Transverse colon (tissue), 4 donors: ENCODE measurements at regions not wholly inside any gene's neighbourhood (a gene's known extent, or its start where the extent isn't known, plus 50 kb on each side); places are given as distances from the start of the nearest gene placed in this dataset.
A peak's percentile ranks its signal among the peaks of the same experiment; 100 is the strongest.

Source experiments
- DNase-seq: peaks from one replicate; pipeline ENCODE4 v3.0.0-alpha.2; 2019
- H3K27ac ChIP-seq, 4 donors: fragments of 200-600 bp; sonication (generic); 2 replicates each; pipeline ENCODE4 v1.5.1; 2016 to 2018; ENCODE audit warnings: inconsistent platforms in 4 of 4
- H3K27me3 ChIP-seq: fragments of 200-600 bp; sonication (generic); 2 replicates; pipeline ENCODE4 v1.5.1; 2017; ENCODE audit warnings: inconsistent platforms
- H3K36me3 ChIP-seq, 4 donors: fragments of 200-600 bp; sonication (generic); 2 replicates each; pipeline ENCODE4 v1.5.1; 2017 to 2019; ENCODE audit warnings: inconsistent platforms in 4 of 4
- H3K4me1 ChIP-seq, 4 donors: fragments of 200-600 bp; sonication (generic); 2 replicates each; pipeline ENCODE4 v1.5.1; 2017 to 2020; ENCODE audit warnings: inconsistent platforms in 4 of 4
- H3K4me3 ChIP-seq, 4 donors: fragments of 200-600 bp; sonication (generic); 1 replicate in 1 of 4; 2 replicates in 3 of 4; pipeline versions ENCODE4 v1.5.1 to v1.6.1; 2017 to 2019; ENCODE audit warnings: inconsistent platforms in 4 of 4
- H3K9me3 ChIP-seq, 2 donors: fragments of 200-600 bp; sonication (generic); 2 replicates each; pipeline ENCODE4 v1.5.1; 2017 to 2019; ENCODE audit warnings: inconsistent platforms in 2 of 2
- CTCF ChIP-seq, 5 experiments: fragments of 200-600 bp in 3 of 5; fragments of 450-650 bp in 2 of 5; sonication (generic) in 3 of 5; IDR thresholded peaks; 1 replicate in 2 of 5; 2 replicates in 3 of 5; pipeline ENCODE4 v1.5.1; 2016 to 2017; ENCODE audit warnings: antibody characterized with exemption in 5 of 5, inconsistent platforms in 3 of 5, mild to moderate bottlenecking in 2 of 5, moderate library complexity in 1 of 5
- EP300 ChIP-seq: sonication (generic); formaldehyde crosslinking; IDR thresholded peaks from one replicate; pipeline ENCODE4 v1.6.1; 2017; ENCODE audit warnings: antibody characterized with exemption, low read depth
- POLR2A ChIP-seq: fragments of 450-650 bp; IDR thresholded peaks from one replicate; pipeline ENCODE4 v1.6.1; 2016; ENCODE audit warnings: antibody characterized with exemption, mild to moderate bottlenecking, moderate library complexity
- POLR2AphosphoS5 ChIP-seq, 3 donors: sonication (generic); formaldehyde crosslinking; IDR thresholded peaks; one replicate each; pipeline ENCODE4 v1.6.1; 2016; ENCODE audit warnings: antibody characterized with exemption in 3 of 3
- WGBS, 2 donors: methylation state at CpG; one replicate each; pipeline ENCODE4 v1.1.5; 2018; ENCODE audit warnings: low coverage in 1 of 2; 5-methylcytosine and 5-hydroxymethylcytosine counted together
- in situ Hi-C, 4 donors: fragments of 200-750 bp; cut with MboI; loops; one replicate each; pipeline versions ENCODE4 v1.15.0 to v1.15.1; 2017; ENCODE audit warnings: low sequenced_read_pairs in 3 of 4, low pct_ligation_motif_present in 1 of 4, low pct_unique_long_range_greater_than_20kb in 1 of 4
- intact Hi-C: fragments of 100-400 bp; cut with DNase I; formaldehyde crosslinking; loops from one replicate; pipeline ENCODE4 v1.15.1; 2023; ENCODE audit warnings: low total_unique reads

- DNase-seq: peak; percentile 38
- Histone ChIP-seq H3K27me3 (no peaks in the 10 kb centered on the region), H3K36me3 (no peaks in the 10 kb centered on the region), H3K9me3 (no peaks in the 10 kb centered on the region), H3K4me1 (peaks cover 14 to 54% (median 36%) of the 10 kb centered on the region in 4 donors), H3K4me3 (no peak overlapping the region), H3K27ac (peak overlapping the region; percentile 58 to 75 (median 70))
- in situ Hi-C loops: loop anchor here in 1 of 4 donors (25.0 kb wide), 1 partner anchor 122 kb away; no protein-coding TSS in a partner anchor
- WGBS, 2 donors: 26 to 43% methylated on average over 10 of the region's 10 CpGs
- intact Hi-C loops: no loop called here
- TF ChIP-seq POLR2AphosphoS5 (IDR thresholded peaks at IDR 0.05) (peak; percentile 61 to 74 (median 63)), EP300 (peak; percentile 89), POLR2A (no peak), CTCF (IDR thresholded peaks at IDR 0.05) (no peak)
Observed at GRCh38 chr3:102089904-102090720, 240.8 kb downstream of the NFKBIZ start.

GRCh38 chr3:102090721-102091045 lies 241.4 kb downstream of the NFKBIZ start:
- H3K27ac ChIP-seq: peak overlapping the region; percentile 55 to 75 (median 70)
- H3K9me3 ChIP-seq: no peaks in the 10 kb centered on the region
- TF ChIP-seq POLR2AphosphoS5 (IDR thresholded peaks at IDR 0.05) (no peak), EP300 (no peak), CTCF (IDR thresholded peaks at IDR 0.05) (no peak), POLR2A (no peak)
- H3K36me3 ChIP-seq: no peaks in the 10 kb centered on the region
- H3K4me3 ChIP-seq: no peak overlapping the region
- peaks cover 8 to 48% (median 30%) of the 10 kb centered on the region in 4 donors for H3K4me1 ChIP-seq
- H3K27me3 ChIP-seq: no peaks in the 10 kb centered on the region
- intact Hi-C loops: no loop called here
- 71 to 84% methylated on average over 1 to 3 of the region's 3 CpGs for WGBS, 2 donors
- in situ Hi-C loops: loop anchor here in 1 of 4 donors (25.0 kb wide), 1 partner anchor 122 kb away; no protein-coding TSS in a partner anchor
- no peak for DNase-seq

GRCh38 chr3:102091358-102091757 lies 242.0 kb downstream of the NFKBIZ start:
- WGBS, 2 donors: 99 to 100% methylated on average over 2 of the region's 2 CpGs

More at GRCh38 chr3:102091358-102091757, 242.0 kb downstream of the NFKBIZ start:
- Histone ChIP-seq H3K4me3 (no peak overlapping the region), H3K27me3 (no peaks in the 10 kb centered on the region), H3K4me1 (peaks cover 8 to 41% (median 26%) of the 10 kb centered on the region in 4 donors), H3K9me3 (no peaks in the 10 kb centered on the region), H3K36me3 (no peaks in the 10 kb centered on the region), H3K27ac (peak overlapping the region in 2 of 4 donors; percentile 66 to 73)
- intact Hi-C loops (no loop called here), in situ Hi-C loops (loop anchor here in 1 of 4 donors (25.0 kb wide), 1 partner anchor 121 kb away; no protein-coding TSS in a partner anchor)
- no peak for TF ChIP-seq POLR2A
- TF ChIP-seq EP300: no peak
- no peak for TF ChIP-seq POLR2AphosphoS5 (IDR thresholded peaks at IDR 0.05)
- TF ChIP-seq CTCF (IDR thresholded peaks at IDR 0.05): no peak
- no peak for DNase-seq
